IMR-90 (cell line): ENCODE measurements at regions not wholly inside any gene's neighbourhood (a gene's known extent, or its start where the extent isn't known, plus 50 kb on each side); places are given as distances from the start of the nearest gene placed in this dataset.

Experiments
- ATAC-seq: fragments of 200-7000 bp; cut with Tn5 transposase; 2 replicates; pipeline ENCODE4 v1.9.1; 2020; ENCODE audit warnings: low read depth, mild to moderate bottlenecking, moderate library complexity
- BruUV-seq: library from RNA; stranded (reverse); fragments of 400-500 nt; replicated peaks from 2 replicates; lab custom pipeline; 2021; lab: Mats Ljungman, UMichigan
- CTCF ChIA-PET: fragments of 300-600 bp; formaldehyde crosslinking; extraction: SDS; loops from one replicate; lab custom pipeline; 2021; ENCODE audit warnings: antibody characterized with exemption; lab: Yijun Ruan, JAX
- POLR2A ChIA-PET: fragments of 300-600 bp; sonication (Branson Sonifier 250); formaldehyde crosslinking; loops from one replicate; lab custom pipeline; 2022; ENCODE audit warnings: antibody characterized with exemption; ENCODE audit not compliant: unreplicated experiment; lab: Charles Lee
- DNase-seq: peaks from one replicate; pipeline ENCODE4 v3.0.0; 2013
- H2AFZ ChIP-seq: replicated peaks from 2 replicates; pipeline ENCODE3; 2013; ENCODE audit warnings: low read length, mild to moderate bottlenecking; ENCODE audit not compliant: poor library complexity
- H2AK5ac ChIP-seq: 2 replicates; pipeline ENCODE4 v1.6.1; 2013; ENCODE audit warnings: low read depth, low read length, inconsistent platforms
- H2AK9ac ChIP-seq: replicated peaks from 2 replicates; pipeline ENCODE3; 2013; ENCODE audit warnings: mild to moderate bottlenecking, low read depth, low read length, moderate library complexity; ENCODE audit not compliant: poor library complexity
- H2BK120ac ChIP-seq: 2 replicates; pipeline ENCODE4 v1.6.1; 2013; ENCODE audit warnings: low read depth, low read length, inconsistent platforms
- H2BK15ac ChIP-seq: 3 replicates; pipeline ENCODE4 v1.6.1; 2013; ENCODE audit warnings: low read depth, low read length, inconsistent platforms
- H2BK20ac ChIP-seq: 2 replicates; pipeline ENCODE4 v1.6.1; 2013; ENCODE audit warnings: low read depth, mild to moderate bottlenecking, inconsistent platforms, low read length, moderate library complexity
- H2BK5ac ChIP-seq: 2 replicates; pipeline ENCODE4 v1.6.1; 2013; ENCODE audit warnings: mild to moderate bottlenecking, low read depth, low read length, inconsistent platforms; ENCODE audit not compliant: poor library complexity, severe bottlenecking
- H3K14ac ChIP-seq: replicated peaks from 2 replicates; pipeline ENCODE4 v1.6.1; 2013; ENCODE audit warnings: low read depth, low read length, inconsistent platforms
- H3K18ac ChIP-seq: 2 replicates; pipeline ENCODE4 v1.6.1; 2013; ENCODE audit warnings: low read depth, low read length, control low read depth
- H3K23ac ChIP-seq: 2 replicates; pipeline ENCODE4 v1.6.1; 2013; ENCODE audit warnings: low read depth, low read length, inconsistent platforms
- H3K27ac ChIP-seq: 2 replicates; pipeline ENCODE4 v1.5.1; 2013; ENCODE audit warnings: mild to moderate bottlenecking, control low read depth, low read length; ENCODE audit not compliant: insufficient read depth
- H3K27me3 ChIP-seq: 2 replicates; pipeline ENCODE4 v1.6.1; 2013; ENCODE audit warnings: low read length; ENCODE audit not compliant: control insufficient read depth, insufficient read depth
- H3K36me3 ChIP-seq: 2 replicates; pipeline ENCODE4 v1.6.1; 2013; ENCODE audit warnings: low read length, mixed read lengths; ENCODE audit not compliant: control insufficient read depth, insufficient read depth
- H3K4ac ChIP-seq: 2 replicates; pipeline ENCODE4 v1.6.1; 2013; ENCODE audit warnings: low read depth, low read length, inconsistent platforms
- H3K4me1 ChIP-seq: 2 replicates; pipeline ENCODE4 v1.6.1; 2013; ENCODE audit warnings: low read length, mixed read lengths; ENCODE audit not compliant: control insufficient read depth, insufficient read depth
- H3K4me2 ChIP-seq: 2 replicates; pipeline ENCODE4 v1.6.1; 2013; ENCODE audit warnings: low read depth, mild to moderate bottlenecking, control low read depth, low read length, moderate library complexity
- H3K4me3 ChIP-seq: 2 replicates; pipeline ENCODE4 v1.5.1; 2013; ENCODE audit warnings: low read depth, mild to moderate bottlenecking, control low read depth, low read length, moderate library complexity; ENCODE audit not compliant: insufficient read depth
- H3K56ac ChIP-seq: 2 replicates; pipeline ENCODE4 v1.6.1; 2013; ENCODE audit warnings: low read length, inconsistent platforms; ENCODE audit not compliant: insufficient read depth; ENCODE audit errors: extremely low read depth
- H3K79me1 ChIP-seq, 2 experiments: 2 replicates each; pipeline ENCODE4 v1.6.1; 2013; ENCODE audit warnings: low read length in 2 of 2, inconsistent platforms in 1 of 2, low read depth in 1 of 2
- H3K9ac ChIP-seq: 2 replicates; pipeline ENCODE4 v1.6.1; 2013; ENCODE audit warnings: low read depth, low read length, control low read depth
- H3K9me1 ChIP-seq: 2 replicates; pipeline ENCODE4 v1.6.1; 2013; ENCODE audit warnings: low read length, inconsistent platforms; ENCODE audit not compliant: insufficient read depth
- H3K9me3 ChIP-seq: 2 replicates; pipeline ENCODE4 v1.6.1; 2013; ENCODE audit warnings: low read length; ENCODE audit not compliant: control insufficient read depth, insufficient read depth
- H4K20me1 ChIP-seq: 2 replicates; pipeline ENCODE4 v1.6.1; 2013; ENCODE audit warnings: low read length, inconsistent platforms; ENCODE audit not compliant: insufficient read depth
- H4K5ac ChIP-seq: 2 replicates; pipeline ENCODE4 v1.6.1; 2013; ENCODE audit warnings: mild to moderate bottlenecking, low read depth, low read length, control low read depth
- H4K8ac ChIP-seq, 2 experiments: 2 replicates each; pipeline ENCODE4 v1.6.1; 2013; ENCODE audit warnings: low read depth in 2 of 2, low read length in 2 of 2, control low read depth in 1 of 2, inconsistent platforms in 1 of 2
- H4K91ac ChIP-seq: 2 replicates; pipeline ENCODE4 v1.6.1; 2013; ENCODE audit warnings: low read depth, low read length, inconsistent platforms; ENCODE audit not compliant: insufficient read depth
- BHLHE40 ChIP-seq: fragments of 150-350 bp; IDR thresholded peaks from 2 replicates; pipeline ENCODE4 v1.6.1; 2016; ENCODE audit warnings: mild to moderate bottlenecking, low read depth, low read length
- CEBPB ChIP-seq: IDR thresholded peaks from 2 replicates; pipeline ENCODE4 v1.6.1; 2012; ENCODE audit warnings: low read depth, low read length, improper control_type of control experiment
- CHD1 ChIP-seq: IDR thresholded peaks from 2 replicates; pipeline ENCODE4 v1.6.1; 2012; ENCODE audit warnings: low read depth, low read length, improper control_type of control experiment
- ELK1 ChIP-seq: fragments of 150-350 bp; IDR thresholded peaks from 2 replicates; pipeline ENCODE4 v1.6.1; 2016; ENCODE audit warnings: low read depth, mild to moderate bottlenecking, low read length, moderate library complexity, borderline replicate concordance
- FOS ChIP-seq: fragments of 150-350 bp; IDR thresholded peaks from 2 replicates; pipeline ENCODE4 v1.6.1; 2016; ENCODE audit warnings: low read depth, low read length
- MAFK ChIP-seq: IDR thresholded peaks from 2 replicates; pipeline ENCODE4 v1.6.1; 2012; ENCODE audit warnings: low read depth, low read length, improper control_type of control experiment
- MAZ ChIP-seq: IDR thresholded peaks from 2 replicates; pipeline ENCODE4 v1.6.1; 2012; ENCODE audit warnings: low read depth, mild to moderate bottlenecking, low read length, improper control_type of control experiment, moderate library complexity, borderline replicate concordance
- MXI1 ChIP-seq: IDR thresholded peaks from 2 replicates; pipeline ENCODE4 v1.6.1; 2012; ENCODE audit warnings: low read depth, mild to moderate bottlenecking, low read length, moderate library complexity, borderline replicate concordance
- NFE2L2 ChIP-seq: fragments of 150-350 bp; IDR thresholded peaks from 2 replicates; pipeline ENCODE4 v1.6.1; 2016; ENCODE audit warnings: low read depth, mild to moderate bottlenecking, low read length
- POLR2A ChIP-seq: IDR thresholded peaks from 2 replicates; pipeline ENCODE4 v1.6.1; 2012; ENCODE audit warnings: mild to moderate bottlenecking, low read depth, low read length
- RAD21 ChIP-seq: IDR thresholded peaks from 2 replicates; pipeline ENCODE4 v1.6.1; 2012; ENCODE audit warnings: low read length, improper control_type of control experiment
- RCOR1 ChIP-seq: IDR thresholded peaks from 2 replicates; pipeline ENCODE4 v1.6.1; 2012; ENCODE audit warnings: mild to moderate bottlenecking, low read length, improper control_type of control experiment; ENCODE audit not compliant: insufficient replicate concordance
- RFX5 ChIP-seq: IDR thresholded peaks from 2 replicates; pipeline ENCODE4 v1.8.0; 2012; ENCODE audit warnings: low read depth, mild to moderate bottlenecking, low read length, moderate library complexity
- SMC3 ChIP-seq: fragments of 150-350 bp; IDR thresholded peaks from 2 replicates; pipeline ENCODE4 v1.6.1; 2016; ENCODE audit warnings: low read depth, mild to moderate bottlenecking, antibody characterized with exemption, low read length, moderate library complexity
- USF2 ChIP-seq: fragments of 150-350 bp; IDR thresholded peaks from 2 replicates; pipeline ENCODE4 v1.6.1; 2017; ENCODE audit warnings: mild to moderate bottlenecking, antibody characterized with exemption, low read length, low read depth
- dilution Hi-C: fragments of 300-500 bp; cut with HindIII; formaldehyde crosslinking; loops from one replicate; pipeline ENCODE4 v1.14.3; 2018; ENCODE audit warnings: low sequenced_read_pairs; ENCODE audit not compliant: unreplicated experiment
- in situ Hi-C: fragments of 300-500 bp; cut with MboI; formaldehyde crosslinking; loops from 3 replicates; pipeline ENCODE4 v1.14.3; 2019; ENCODE audit warnings: low sequenced_read_pairs, inconsistent platforms, mixed read lengths
- intact Hi-C: fragments of 100-400 bp; cut with micrococcal nuclease; formaldehyde crosslinking; loops from 2 replicates; pipeline ENCODE4 v1.10.0; 2022
- TF ChIP-seq, protein P1 (sequence below): conservative IDR thresholded peaks from 2 replicates; pipeline ENCODE4 v1.5.1; 2012; ENCODE audit warnings: mild to moderate bottlenecking, low read depth, low read length, improper control_type of control experiment

GRCh38 chr1:98827041-98827440 is 165.5 kb downstream of the SNX7 start:
- Histone ChIP-seq H2BK120ac (no peak overlapping the region), H3K27ac (no peak overlapping the region), H4K20me1 (no peaks in the 10 kb centered on the region), H3K9me1 (no peaks in the 10 kb centered on the region), H3K23ac (no peak overlapping the region), H3K4me3 (no peak overlapping the region), H2AK9ac (no peak overlapping the region), H2AK5ac (no peak overlapping the region), H4K91ac (no peak overlapping the region), H3K27me3 (no peaks in the 10 kb centered on the region), H3K4me2 (no peak overlapping the region), H2AFZ (no peak overlapping the region), H2BK20ac (no peak overlapping the region), H3K79me1 (no peaks in the 10 kb centered on the region), H3K56ac (no peak overlapping the region), H3K4me1 (no peaks in the 10 kb centered on the region), H3K4ac (no peak overlapping the region), H2BK5ac (no peak overlapping the region), H3K18ac (no peak overlapping the region), H3K14ac (no peak overlapping the region), H3K9ac (no peak overlapping the region), H4K8ac (no peak overlapping the region), H4K5ac (no peak overlapping the region), H2BK15ac (no peak overlapping the region), H3K9me3 (no peaks in the 10 kb centered on the region), H3K36me3 (no peaks in the 10 kb centered on the region)
- in situ Hi-C loops (no loop called here), intact Hi-C loops (no loop called here), dilution Hi-C loops (no loop called here)
- no peak for TF ChIP-seq MAZ
- TF ChIP-seq CEBPB, result no peak
- TF ChIP-seq USF2, result no peak
- no peak for TF ChIP-seq SMC3
- no peak for TF ChIP-seq CHD1
- TF ChIP-seq NFE2L2, result no peak
- no peak for TF ChIP-seq MAFK
- TF ChIP-seq, protein P1, sequence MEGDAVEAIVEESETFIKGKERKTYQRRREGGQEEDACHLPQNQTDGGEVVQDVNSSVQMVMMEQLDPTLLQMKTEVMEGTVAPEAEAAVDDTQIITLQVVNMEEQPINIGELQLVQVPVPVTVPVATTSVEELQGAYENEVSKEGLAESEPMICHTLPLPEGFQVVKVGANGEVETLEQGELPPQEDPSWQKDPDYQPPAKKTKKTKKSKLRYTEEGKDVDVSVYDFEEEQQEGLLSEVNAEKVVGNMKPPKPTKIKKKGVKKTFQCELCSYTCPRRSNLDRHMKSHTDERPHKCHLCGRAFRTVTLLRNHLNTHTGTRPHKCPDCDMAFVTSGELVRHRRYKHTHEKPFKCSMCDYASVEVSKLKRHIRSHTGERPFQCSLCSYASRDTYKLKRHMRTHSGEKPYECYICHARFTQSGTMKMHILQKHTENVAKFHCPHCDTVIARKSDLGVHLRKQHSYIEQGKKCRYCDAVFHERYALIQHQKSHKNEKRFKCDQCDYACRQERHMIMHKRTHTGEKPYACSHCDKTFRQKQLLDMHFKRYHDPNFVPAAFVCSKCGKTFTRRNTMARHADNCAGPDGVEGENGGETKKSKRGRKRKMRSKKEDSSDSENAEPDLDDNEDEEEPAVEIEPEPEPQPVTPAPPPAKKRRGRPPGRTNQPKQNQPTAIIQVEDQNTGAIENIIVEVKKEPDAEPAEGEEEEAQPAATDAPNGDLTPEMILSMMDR, result no peak
- no peak for TF ChIP-seq RAD21
- no peak for TF ChIP-seq ELK1
- no peak for TF ChIP-seq BHLHE40
- TF ChIP-seq RCOR1, result no peak
- TF ChIP-seq MXI1, result no peak
- no peak for TF ChIP-seq POLR2A
- no peak for TF ChIP-seq RFX5
- no peak for TF ChIP-seq FOS
- ATAC-seq (no peak), DNase-seq (no peak)
- POLR2A ChIA-PET, result no interaction called here
- BruUV-seq, result no TSS peak
- CTCF ChIA-PET, result no interaction called here
